ENCODE measurements at regions not wholly inside any gene's neighbourhood (a gene's known extent, or its start where the extent isn't known, plus 50 kb on each side); places are given as distances from the start of the nearest gene placed in this dataset.

GRCh38 chr3:101925564-101925963 lies 76.2 kb downstream of the NFKBIZ start:
- peaks cover 2% of the 10 kb centered on the region for H3K4me1 ChIP-seq (ENCODE audit: control insufficient read depth, extremely low read depth, insufficient read depth, low read length)
- no peak overlapping the region for H3K27ac ChIP-seq (ENCODE audit: insufficient read depth, low read length)
- H4K20me1 ChIP-seq (ENCODE audit: control insufficient read depth, extremely low read depth, insufficient read depth, low read length) = no peaks in the 10 kb centered on the region
- H3K9me3 ChIP-seq (ENCODE audit: control insufficient read depth, insufficient read depth, low read depth, low read length) = no peaks in the 10 kb centered on the region
- no peaks in the 10 kb centered on the region for H3K27me3 ChIP-seq (ENCODE audit: control insufficient read depth, insufficient read depth, low read length)
- H3K4me3 ChIP-seq (replicated peaks in 1 of 4; ENCODE audit: control extremely low read depth in 1 of 4, insufficient read depth in 1 of 4, low read depth in 3 of 4, low read length in 4 of 4) = no peak overlapping the region
- TF ChIP-seq EZH2 (IDR thresholded peaks at IDR 0.05; ENCODE audit: low read length, missing control alignments) (no peak), CTCF (conservative IDR thresholded peaks at IDR 0.05 in 1 of 2, IDR thresholded peaks at IDR 0.05 in 1 of 2; ENCODE audit: low read depth in 1 of 2, low read length in 2 of 2) (no peak)
- H3K9ac ChIP-seq (ENCODE audit: insufficient read depth, low read length) = no peak overlapping the region
- H3K79me2 ChIP-seq (ENCODE audit: control insufficient read depth, insufficient read depth, low read length) = no peaks in the 10 kb centered on the region
- no peak overlapping the region for H3K4me2 ChIP-seq (ENCODE audit: extremely low read depth, insufficient read depth, low read length)
- H2AFZ ChIP-seq (ENCODE audit: low read length) = no peak overlapping the region
- H3K36me3 ChIP-seq (ENCODE audit: control insufficient read depth, insufficient read depth, low read length) = no peaks in the 10 kb centered on the region
- no peak for DNase-seq (ENCODE audit: low read depth in 2 of 2)

GRCh38 chr3:101926594-101927105 lies 77.3 kb downstream of the NFKBIZ start:
- Histone ChIP-seq H3K27ac (ENCODE audit: insufficient read depth, low read length) (no peak overlapping the region), H3K4me1 (ENCODE audit: control insufficient read depth, extremely low read depth, insufficient read depth, low read length) (peaks cover 2% of the 10 kb centered on the region), H2AFZ (ENCODE audit: low read length) (no peak overlapping the region)

GRCh38 chr3:101928890-101929289 lies 79.6 kb downstream of the NFKBIZ start:
- H3K9ac ChIP-seq (ENCODE audit: insufficient read depth, low read length) = no peak overlapping the region
- H3K9me3 ChIP-seq (ENCODE audit: control insufficient read depth, insufficient read depth, low read depth, low read length) = no peaks in the 10 kb centered on the region
- no peaks in the 10 kb centered on the region for H3K36me3 ChIP-seq (ENCODE audit: control insufficient read depth, insufficient read depth, low read length)
- no peaks in the 10 kb centered on the region for H3K79me2 ChIP-seq (ENCODE audit: control insufficient read depth, insufficient read depth, low read length)
- no peak overlapping the region for H2AFZ ChIP-seq (ENCODE audit: low read length)
- H3K4me1 ChIP-seq (ENCODE audit: control insufficient read depth, extremely low read depth, insufficient read depth, low read length) = peaks cover 2% of the 10 kb centered on the region
- TF ChIP-seq EZH2 (IDR thresholded peaks at IDR 0.05; ENCODE audit: low read length, missing control alignments) (no peak), CTCF (conservative IDR thresholded peaks at IDR 0.05 in 1 of 2, IDR thresholded peaks at IDR 0.05 in 1 of 2; ENCODE audit: low read depth in 1 of 2, low read length in 2 of 2) (no peak)
- DNase-seq (ENCODE audit: low read depth in 2 of 2) = peak; percentile 55 to 87
- H3K4me3 ChIP-seq (replicated peaks in 1 of 4; ENCODE audit: control extremely low read depth in 1 of 4, insufficient read depth in 1 of 4, low read depth in 3 of 4, low read length in 4 of 4) = no peak overlapping the region
- no peaks in the 10 kb centered on the region for H3K27me3 ChIP-seq (ENCODE audit: control insufficient read depth, insufficient read depth, low read length)
- no peak overlapping the region for H3K4me2 ChIP-seq (ENCODE audit: extremely low read depth, insufficient read depth, low read length)
- no peak overlapping the region for H3K27ac ChIP-seq (ENCODE audit: insufficient read depth, low read length)
- H4K20me1 ChIP-seq (ENCODE audit: control insufficient read depth, extremely low read depth, insufficient read depth, low read length) = no peaks in the 10 kb centered on the region

More at GRCh38 chr3:101926594-101927105, 77.3 kb downstream of the NFKBIZ start:
- H3K27me3 ChIP-seq (ENCODE audit: control insufficient read depth, insufficient read depth, low read length) = no peaks in the 10 kb centered on the region
- peak in 1 of 2 donors; percentile 75 for DNase-seq (ENCODE audit: low read depth in 2 of 2)
- no peaks in the 10 kb centered on the region for H3K36me3 ChIP-seq (ENCODE audit: control insufficient read depth, insufficient read depth, low read length)
- TF ChIP-seq EZH2 (IDR thresholded peaks at IDR 0.05; ENCODE audit: low read length, missing control alignments) = no peak
- TF ChIP-seq CTCF (conservative IDR thresholded peaks at IDR 0.05 in 1 of 2, IDR thresholded peaks at IDR 0.05 in 1 of 2; ENCODE audit: low read depth in 1 of 2, low read length in 2 of 2) = no peak
- H3K4me3 ChIP-seq (replicated peaks in 1 of 4; ENCODE audit: control extremely low read depth in 1 of 4, insufficient read depth in 1 of 4, low read depth in 3 of 4, low read length in 4 of 4) = no peak overlapping the region
- no peak overlapping the region for H3K9ac ChIP-seq (ENCODE audit: insufficient read depth, low read length)
- no peaks in the 10 kb centered on the region for H3K9me3 ChIP-seq (ENCODE audit: control insufficient read depth, insufficient read depth, low read depth, low read length)
- H4K20me1 ChIP-seq (ENCODE audit: control insufficient read depth, extremely low read depth, insufficient read depth, low read length) = no peaks in the 10 kb centered on the region
- H3K4me2 ChIP-seq (ENCODE audit: extremely low read depth, insufficient read depth, low read length) = no peak overlapping the region
- no peaks in the 10 kb centered on the region for H3K79me2 ChIP-seq (ENCODE audit: control insufficient read depth, insufficient read depth, low read length)

Data from fibroblast of lung (primary cell).